Activated T-cell treated with anti-CD3 and anti-CD28 coated beads, Interleukin-2, amount 50 U/mL, for 48 hours (primary cell): ENCODE measurements at regions not wholly inside any gene's neighbourhood (a gene's known extent, or its start where the extent isn't known, plus 50 kb on each side); places are given as distances from the start of the nearest gene placed in this dataset.
A peak's percentile ranks its signal among the peaks of the same experiment; 100 is the strongest.

ENCODE experiments used
- DNase-seq, 2 experiments: peaks; one replicate each; pipeline ENCODE4 v3.0.0-alpha.2; 2020

DNA sequence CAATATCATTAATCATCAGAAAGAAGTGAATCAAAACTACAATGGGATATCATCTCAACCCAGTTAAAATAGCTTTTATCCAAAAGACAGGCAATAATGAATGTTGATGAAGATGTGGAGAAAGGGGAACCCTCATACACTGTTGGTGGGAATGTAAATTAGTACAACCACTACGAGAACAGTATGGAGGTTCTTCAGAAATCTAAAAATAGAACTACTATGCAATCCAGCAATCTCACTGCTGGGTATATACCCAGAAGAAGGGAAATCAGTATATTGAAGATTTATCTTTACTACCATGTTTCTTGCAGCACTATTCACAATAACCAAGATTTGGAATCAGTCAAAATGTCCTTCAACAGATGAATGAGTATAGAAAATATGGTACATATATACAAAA, 189.8 kb downstream of the HHIPL2 start:
- no peak for DNase-seq

DNA sequence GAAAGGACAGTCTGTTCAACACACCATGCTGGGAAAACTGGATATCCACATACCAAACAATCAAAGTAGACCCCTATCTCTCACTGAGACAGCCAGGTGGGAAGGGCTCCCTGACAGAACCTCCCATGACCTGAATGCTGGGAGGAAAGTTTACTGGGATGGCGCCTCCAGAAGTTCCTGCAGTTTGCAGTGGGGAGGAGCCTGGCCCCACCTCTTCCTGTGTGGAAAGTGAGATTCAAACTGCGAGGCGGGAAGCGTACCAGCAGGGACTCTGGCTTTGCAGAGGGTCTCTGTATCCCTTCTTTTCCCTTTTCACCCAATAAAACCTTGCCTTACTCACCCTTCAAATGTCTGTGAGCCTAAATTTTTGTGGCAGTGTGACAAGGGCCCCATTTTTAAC, 190.7 kb downstream of the HHIPL2 start:
- DNase-seq, result no peak

DNA sequence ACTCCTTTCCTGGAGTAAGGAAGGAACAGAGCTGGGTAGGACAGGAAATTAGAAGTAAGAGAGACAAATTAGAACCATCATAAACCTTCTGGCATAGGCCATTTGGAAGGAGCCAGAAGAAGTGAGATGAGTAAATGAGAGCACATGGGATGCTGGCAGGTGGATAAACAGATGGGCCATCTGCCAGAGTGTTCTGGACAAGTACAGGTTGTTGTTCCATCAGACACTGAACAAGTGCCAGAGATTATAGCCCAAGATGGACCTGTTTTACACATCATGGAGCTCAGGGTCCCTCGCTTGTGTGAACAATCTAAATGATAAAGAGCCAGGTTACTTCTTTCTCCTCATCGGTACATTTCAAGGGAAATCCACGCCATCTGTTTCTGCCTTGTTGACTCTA, 200.3 kb downstream of the HHIPL2 start:
- no peak for DNase-seq

DNA sequence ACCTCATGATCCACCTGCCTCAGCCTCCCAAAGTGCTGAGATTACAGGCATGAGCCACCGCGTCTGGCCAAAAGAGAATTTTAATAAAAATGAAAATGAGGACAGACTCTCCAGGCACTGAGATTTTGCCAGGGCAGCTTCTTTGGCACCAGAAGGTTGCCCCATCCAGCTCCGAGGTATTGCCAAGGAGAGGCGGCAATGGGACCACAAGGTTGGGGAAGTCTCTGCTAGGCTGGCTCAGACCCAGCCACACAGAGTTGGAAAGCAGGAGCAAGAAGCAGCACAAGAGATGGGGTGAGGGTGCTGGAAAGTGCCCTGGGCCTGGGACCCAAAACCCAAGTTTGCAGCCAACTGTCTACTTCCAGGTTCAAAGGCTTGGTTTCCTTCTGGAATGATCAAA, 200.9 kb downstream of the HHIPL2 start:
- no peak for DNase-seq

DNA sequence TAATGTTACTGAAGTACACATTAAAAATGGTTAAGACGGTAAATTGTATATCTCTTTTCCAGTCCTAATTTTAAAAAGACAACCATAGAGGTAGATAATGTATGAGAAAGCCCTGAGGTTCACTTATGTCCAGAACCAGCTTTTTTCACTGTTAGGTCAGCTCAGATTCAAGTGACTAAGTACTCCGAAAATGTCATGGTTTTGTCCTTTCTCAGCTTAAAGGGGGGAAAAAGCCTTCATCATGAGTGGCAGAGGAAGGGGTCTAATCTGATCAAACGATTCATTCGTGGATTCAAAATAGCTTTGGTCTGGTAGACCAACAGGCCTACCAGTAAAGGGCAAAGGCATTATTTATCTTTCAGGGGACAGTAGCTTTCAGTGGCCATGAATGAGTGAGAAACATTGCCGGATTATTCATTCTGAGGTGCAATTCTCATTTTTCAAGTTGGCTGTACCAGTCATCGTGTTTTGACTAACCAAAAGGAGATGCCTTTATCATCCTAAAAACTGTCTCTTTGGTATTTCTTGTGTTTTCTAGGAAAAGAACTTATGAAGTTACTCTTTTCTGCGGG, 208.4 kb downstream of the HHIPL2 start:
- DNase-seq, result no peak

DNA sequence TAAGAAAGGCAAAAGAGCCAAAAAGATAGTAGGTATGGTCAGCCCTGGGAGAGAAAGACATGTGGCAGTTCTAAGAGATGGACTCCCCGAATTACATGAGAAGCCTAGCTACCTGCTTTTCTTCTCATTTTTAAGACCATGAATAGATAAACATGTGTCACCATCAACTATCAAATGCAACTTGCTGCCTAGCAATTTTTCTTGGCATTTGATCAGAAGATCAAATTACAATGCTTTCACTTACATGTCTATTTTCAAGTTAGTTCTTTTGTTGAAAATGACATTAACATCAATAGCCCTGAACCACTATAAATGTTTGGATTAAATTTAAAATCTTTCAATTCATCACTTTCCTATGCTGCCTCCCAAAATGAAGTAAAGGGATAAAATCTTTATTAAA, 212.3 kb downstream of the HHIPL2 start:
- no peak for DNase-seq

DNA sequence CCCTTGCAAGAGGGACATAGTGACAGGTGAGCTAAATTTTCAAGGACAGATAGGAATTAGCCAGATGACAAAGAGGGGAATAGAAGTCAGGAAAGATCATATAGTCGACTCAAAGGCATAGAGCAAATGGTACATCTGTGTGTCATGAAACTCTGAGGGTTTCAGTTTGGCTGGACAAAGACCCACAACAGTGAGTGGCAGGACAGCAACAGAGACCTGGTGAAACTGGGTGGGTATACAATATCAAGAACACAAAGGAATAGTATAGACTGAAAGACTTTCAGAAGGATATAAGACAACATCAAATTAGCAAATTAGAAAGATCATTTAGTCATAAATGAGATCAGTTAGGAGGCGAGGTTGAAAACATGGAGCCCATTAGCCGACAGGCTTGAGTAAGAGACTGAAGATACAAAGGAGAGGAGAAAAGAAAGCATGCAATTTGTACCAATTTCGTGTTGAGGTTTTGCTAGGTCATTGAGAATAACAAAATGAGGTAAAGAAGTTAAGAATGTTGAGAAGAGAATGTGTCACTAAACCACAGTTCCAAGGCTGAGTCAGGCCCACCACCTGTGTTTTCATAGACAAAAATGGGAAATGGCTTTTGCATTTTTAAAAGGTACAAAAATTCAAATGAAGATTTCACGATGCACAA, 213.8 kb downstream of the HHIPL2 start:
- peak; percentile 22 to 27 for DNase-seq

DNA sequence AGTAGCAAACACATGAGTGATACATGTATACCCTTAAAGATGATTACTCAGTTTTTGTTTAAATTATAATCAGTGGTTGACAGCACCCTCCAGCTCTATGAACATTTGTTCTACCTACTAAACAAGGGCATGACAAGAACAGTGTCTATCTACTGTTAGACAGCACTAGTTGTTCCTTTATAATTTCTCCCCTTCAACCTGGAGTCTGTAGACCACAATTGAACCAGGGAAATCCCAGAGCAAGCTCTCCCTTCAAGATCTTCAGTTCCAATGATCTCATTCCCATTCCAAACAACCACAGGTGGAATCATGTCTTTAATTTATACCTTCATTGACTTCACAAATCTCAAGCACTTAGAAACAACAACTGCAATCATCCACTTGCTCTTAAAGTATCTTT, 216.1 kb downstream of the HHIPL2 start:
- DNase-seq, result no peak

DNA sequence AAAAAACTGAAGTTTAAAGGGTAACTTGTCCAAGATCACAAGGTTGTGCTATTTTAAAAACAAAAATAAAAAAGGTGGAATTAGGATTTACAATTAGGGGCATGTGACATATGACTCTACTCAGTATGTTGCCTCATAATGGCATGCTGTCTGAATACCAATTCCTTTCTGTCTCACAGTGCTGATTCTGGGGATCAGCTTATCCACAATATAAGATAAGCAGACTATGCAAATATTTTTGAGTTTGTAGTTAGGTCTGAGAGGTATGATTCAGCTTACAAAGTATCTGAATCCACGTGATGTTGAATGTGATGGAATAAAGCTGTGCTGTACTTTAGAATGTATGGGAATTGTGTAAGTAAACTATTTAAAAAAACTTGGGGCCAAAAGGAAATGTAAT, 216.6 kb downstream of the HHIPL2 start:
- DNase-seq, result no peak

DNA sequence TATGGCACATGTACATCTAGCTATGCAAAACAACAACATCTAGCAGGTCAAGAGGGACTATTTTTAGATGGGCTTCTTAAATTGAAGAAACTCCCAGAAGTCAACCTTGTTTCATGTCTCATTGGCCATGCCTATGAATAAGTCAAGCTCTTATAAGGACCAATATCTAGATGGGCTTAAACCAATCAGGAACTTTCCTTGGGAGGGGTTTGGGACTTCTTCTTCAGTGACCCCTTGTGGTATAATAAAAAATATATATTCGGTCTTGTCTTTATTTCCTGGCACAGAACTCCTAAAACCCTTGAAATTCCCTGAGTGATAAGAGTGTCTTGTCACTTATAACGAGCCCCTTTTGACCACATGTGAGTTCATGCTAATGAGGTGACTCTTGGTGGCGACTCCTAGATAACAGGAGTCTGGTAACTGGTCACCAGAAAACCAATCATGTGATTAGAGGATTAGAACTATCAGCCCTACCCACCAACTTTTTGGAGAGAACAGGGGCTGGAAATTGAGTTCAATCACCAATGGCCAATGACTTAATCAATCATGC, 218.3 kb downstream of the HHIPL2 start:
- no peak for DNase-seq

DNA sequence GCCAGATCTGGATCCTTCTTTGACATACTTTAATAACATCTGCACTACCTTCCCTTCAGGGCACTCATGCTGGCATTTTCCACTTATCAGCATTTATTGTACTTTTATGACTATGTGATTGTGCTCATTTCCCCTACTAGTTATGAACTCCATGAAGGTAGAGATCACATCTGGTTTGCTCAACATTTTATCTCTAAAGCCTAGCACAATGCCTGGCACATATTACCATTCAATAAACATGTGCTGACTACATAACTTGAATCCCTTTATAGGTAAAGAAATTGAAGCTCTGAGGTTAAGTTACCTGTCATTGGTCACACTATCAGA, 221.2 kb downstream of the HHIPL2 start:
- DNase-seq, result no peak

DNA sequence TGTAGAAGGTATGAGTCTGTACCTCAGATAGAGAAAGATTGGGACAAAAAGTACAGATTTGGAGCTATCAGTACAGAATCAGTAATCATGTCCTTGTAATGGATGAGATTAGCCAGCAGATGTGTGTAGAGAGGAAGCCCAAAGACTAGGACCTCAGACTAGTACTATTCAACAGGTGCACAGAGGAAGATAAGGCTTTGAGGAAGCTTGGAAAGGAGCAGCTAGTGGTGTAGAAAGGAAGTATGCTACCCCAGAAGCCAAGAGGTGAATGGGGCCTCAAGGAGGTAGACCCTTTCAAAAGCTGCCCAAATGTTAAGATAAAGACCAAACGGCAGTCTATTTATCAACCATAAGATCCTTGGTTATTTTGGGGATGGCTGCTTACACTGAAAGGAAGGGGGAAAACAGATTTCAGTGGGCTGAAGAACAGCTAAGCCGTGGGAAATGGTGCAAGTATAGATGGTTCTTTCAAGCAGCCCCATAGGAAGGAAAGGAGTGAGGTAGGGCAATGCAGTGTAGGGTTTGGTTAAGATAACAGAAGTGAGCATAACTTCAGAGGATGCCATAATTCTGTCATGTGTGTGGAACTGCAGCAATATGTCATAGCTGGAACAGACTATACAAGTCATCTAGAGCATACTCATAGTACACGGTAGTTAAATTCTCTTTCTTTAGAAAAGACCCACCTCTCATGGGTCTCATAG, 221.7 kb downstream of the HHIPL2 start:
- DNase-seq, result no peak

DNA sequence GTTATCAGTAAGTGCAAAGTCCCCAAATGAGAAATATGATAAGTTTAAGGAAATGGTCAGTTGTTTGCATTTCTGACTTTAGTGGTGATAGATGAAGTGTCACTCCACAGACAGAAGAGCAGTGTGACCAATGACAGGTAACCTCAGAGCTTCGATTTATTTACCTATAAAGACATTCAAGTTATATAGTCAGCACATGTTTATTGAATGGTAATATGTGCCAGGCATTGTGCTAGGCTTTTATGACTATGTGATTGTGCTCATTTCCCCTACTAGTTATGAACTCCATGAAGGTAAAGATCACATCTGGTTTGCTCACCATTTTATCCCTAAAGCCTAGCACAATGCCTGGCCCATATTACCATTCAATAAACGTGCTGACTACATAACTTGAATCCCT, 222.4 kb downstream of the HHIPL2 start:
- no peak for DNase-seq

DNA sequence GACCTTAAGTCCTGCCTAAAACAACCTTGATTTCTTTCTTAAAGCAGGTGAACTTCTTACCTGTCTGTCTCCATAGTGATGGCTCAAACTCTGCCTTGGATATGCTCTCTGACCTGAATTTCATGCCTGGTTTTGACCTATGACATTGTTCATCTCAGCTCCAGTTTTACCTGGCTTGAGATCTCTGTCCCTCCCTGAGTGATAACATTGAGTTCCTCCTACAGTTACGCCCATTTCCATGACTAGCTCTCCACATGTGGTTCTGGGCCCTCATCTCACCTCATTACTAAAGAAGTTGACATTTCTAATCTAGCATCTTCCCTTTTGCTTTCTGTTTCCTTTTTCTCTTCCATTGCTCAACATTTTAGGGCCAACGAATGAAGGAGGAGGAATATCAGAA, 233.1 kb downstream of the HHIPL2 start:
- no peak for DNase-seq

DNA sequence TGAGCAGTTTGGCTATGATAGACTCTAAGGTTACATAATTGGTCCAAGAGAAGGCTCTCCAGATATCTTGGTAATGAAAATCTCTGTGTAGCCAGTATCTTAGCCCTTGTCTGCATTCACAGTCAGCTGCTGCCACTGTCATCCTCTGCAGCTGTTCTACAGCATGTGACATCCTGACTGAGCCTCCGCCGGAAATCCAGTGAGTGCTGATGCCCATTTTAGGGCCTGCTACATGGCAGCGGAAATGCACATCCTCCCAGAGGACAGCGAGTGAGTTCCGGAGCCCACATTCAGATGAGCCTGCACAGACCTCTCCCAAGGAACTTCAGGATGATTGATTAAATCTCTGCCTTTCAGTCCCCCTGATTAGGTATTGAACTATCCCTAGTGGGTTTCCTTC, 237.1 kb downstream of the HHIPL2 start:
- DNase-seq, result no peak

DNA sequence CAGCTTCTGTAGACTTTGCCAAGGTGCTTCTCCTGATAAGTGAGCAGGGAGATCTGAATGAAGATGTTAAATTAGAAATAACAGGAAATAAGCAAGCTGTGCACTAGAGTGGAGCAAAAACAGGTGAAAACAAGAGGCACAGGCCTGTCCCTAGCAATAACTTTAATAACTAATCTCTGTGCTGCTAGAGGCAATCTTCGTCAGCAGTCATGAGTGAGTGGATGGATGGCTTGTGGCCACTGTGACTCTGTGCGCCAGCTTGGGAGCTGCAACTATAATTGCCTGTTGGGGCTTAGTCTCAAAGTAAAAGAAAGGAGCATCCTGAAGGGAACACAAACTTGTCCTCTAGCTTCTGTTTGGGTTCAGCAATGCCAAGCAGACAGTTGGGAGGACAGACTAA, 240.3 kb downstream of the HHIPL2 start:
- DNase-seq, result no peak

DNA sequence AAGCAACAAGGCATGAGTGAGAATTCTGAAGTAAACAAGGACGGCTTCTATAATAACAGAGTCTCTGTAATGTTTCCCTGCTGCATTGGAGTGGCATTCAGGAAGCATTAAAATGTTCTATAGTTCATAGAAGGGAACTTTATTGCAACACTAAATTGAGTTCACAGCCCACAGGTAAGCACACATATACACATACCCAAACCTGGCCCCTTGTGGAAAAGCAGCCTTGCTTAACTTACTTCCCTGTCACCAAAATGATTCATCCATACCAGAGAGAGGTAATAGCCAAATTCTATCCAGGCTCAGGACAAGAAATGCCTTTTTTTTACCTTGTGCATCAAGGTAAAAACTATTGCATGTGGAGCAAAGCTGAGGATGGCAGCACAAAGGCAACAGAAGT, 241.4 kb downstream of the HHIPL2 start:
- DNase-seq, result no peak

DNA sequence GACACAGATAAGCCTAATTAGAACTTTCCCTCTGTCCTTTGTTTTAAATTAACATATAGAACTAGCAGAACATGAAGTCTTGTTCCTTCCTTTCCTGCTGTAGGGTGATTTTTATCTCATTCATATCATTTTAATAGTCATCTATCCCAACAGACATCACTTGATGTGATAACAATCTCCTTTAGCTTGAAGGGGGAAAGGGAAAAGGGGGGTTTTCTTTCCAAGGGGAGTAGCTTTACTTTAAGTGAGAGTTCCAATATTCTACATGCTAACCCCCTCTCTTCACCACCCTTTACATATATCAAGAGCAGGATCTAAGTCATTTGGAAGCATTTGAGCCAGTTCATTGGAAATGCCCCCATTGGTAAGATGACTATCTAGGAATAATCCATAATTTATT, 241.9 kb downstream of the HHIPL2 start:
- no peak for DNase-seq

DNA sequence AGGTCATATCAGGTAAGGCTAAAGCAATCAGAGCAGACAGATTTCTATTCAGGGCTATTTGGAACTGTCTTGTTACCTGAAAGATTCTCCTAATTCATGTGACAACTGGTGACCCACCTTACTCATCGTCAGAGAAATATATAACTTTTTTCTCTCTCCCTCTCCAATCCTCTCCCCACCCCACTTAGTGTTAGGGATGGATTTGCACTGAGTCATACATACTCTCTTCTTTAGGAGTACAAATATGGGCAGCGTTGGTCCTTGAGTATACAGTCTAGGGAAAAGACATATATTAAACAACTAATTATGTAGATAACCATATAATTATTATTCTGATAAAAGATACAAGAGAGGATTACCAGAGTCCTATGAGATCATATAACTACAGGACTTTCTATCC, 246.3 kb downstream of the HHIPL2 start:
- DNase-seq, result no peak

DNA sequence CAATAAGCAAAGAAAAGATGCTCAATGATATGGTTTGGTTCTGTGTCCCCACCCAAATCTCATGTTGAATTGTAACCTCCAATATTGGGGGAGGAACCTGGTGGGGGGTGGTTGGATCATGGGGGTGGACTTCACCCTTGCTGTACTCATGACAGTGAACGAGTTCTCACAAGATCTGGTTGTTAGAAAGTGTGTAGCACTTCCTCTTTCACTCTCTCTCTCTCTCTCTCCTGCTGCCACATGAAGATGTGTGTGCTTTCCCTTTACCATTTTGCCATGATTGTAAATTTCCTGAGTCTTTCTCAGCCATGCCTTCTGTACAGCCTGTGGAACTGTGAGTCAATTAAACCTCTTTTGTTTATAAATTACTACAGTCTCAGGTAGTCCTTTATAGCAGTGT, 248.4 kb downstream of the HHIPL2 start:
- DNase-seq, result no peak

DNA sequence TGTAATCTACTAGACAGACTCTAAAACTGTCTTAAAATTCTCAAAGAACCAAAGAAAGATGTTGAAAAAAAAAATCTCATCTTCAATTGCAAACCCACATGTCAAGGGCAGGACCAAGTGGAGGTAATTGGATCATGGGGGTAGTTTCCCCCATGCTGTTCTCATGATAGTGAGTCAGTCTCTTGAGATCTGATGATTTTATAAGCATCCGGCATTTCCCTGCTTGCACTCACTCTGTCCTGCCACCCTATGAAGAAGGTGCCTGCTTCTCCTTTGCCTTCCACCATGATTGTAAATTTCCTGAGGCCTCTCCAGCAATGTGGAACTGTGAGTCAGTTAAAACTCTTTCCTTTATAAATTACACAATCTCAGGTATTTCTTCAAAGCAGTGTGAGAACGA, 257.0 kb downstream of the HHIPL2 start:
- DNase-seq, result no peak

DNA sequence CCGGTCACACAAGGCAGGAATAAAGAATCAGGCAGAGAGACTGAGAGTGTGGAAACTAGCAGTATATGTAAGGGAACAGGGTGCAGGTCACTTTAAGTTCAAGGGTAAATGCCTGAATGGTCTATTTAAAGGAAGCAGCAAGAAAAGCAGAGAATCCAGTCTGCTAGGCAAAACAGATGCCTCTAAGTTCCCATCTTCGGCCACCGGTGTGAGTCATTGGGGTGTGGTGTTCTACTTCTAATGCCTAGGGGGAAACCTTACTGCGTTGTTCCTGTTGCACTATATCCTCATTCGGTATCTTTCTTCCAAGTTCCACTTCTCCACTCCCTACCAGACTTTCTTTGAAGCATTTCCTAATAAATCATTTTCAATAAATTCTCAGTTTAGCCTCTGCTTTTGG, 259.9 kb downstream of the HHIPL2 start:
- DNase-seq, result no peak

DNA sequence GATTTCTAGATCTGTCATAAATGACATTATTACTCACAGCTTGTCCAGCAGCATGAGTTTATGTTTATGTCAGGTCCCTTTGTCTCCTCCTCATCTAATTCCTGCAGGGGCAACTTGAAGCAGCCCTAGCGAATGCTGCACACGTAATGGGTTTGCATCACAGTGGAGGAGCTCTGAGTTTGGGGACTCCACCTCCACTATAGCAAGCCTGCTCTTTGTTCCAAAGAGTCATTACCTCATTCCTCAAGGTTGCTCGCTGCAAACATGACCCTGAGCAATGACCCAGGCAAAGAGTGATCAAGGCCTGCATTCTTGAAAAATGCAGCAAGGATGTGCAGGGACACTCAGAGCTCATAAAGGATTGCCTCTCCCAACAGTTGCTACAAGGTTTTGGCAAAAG, 261.9 kb downstream of the HHIPL2 start:
- no peak for DNase-seq

DNA sequence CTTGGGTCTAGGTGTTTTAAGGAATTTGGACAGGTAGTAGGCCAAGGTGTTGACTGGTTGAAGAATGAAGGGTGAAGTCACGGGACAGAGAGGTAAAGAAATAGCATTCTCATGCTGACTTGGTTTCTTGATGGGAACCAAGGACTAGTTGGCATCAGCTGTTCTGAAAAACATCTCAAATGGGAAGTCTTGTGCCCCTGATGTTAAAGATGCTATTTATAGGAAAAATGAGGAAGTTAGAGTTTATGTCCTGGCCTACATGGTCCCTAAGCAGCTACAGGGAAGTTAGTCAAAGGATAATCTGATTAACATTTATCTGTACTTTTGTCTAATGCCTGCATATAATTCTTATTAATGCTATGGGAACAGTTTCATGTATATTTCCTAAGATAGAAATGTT, 262.4 kb downstream of the HHIPL2 start:
- DNase-seq, result no peak

DNA sequence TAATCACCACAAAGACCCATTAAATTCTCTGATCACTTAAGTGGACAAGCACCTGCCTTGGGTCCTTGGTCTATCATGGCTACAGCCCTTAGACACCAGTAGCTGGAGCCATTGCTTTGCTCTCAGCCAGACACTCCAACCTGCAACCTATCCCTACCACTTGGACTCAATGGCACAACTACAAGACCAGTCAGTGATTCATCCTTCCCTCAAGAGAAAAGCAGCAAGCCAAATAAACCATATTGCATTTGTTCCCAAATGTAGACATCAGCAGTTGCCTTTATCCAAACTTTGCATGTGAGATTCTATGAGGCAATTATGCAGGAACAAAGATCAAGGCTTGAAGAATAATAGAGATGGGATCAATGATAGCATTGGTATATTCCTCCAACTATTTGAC, 263.4 kb downstream of the HHIPL2 start:
- DNase-seq, result no peak
